Spleen (tissue), 7 donors: ENCODE measurements at regions not wholly inside any gene's neighbourhood (a gene's known extent, or its start where the extent isn't known, plus 50 kb on each side); places are given as distances from the start of the nearest gene placed in this dataset.

Source experiments
- CTCF ChIP-seq, 11 experiments: fragments of 200-600 bp in 7 of 11; fragments of 450-650 bp in 4 of 11; sonication (generic) in 4 of 11; IDR thresholded peaks in 8 of 11; conservative IDR thresholded peaks in 3 of 11; 1 replicate in 7 of 11; 2 replicates in 4 of 11; pipeline versions ENCODE4 v1.4.0 to v1.8.0; 2016 to 2021; ENCODE audit warnings: antibody characterized with exemption in 11 of 11, inconsistent platforms in 4 of 11, mild to moderate bottlenecking in 1 of 11
- POLR2A ChIP-seq, 3 donors: fragments of 450-650 bp; IDR thresholded peaks; one replicate each; pipeline ENCODE4 v1.5.1; 2017; ENCODE audit warnings: antibody characterized with exemption in 3 of 3, mild to moderate bottlenecking in 1 of 3
- donor health status: DM: no; HTN: no; CAD: no; lungs with moderate emphysema.
- donor health status: DM: no; HTN: no; CAD: no.
- donor health status: DM: no; HTN: no; CAD: no.

- TF ChIP-seq POLR2A (IDR thresholded peaks at IDR 0.05) (no peak), CTCF (IDR thresholded peaks at IDR 0.05 in 8 of 11, conservative IDR thresholded peaks at IDR 0.05 in 3 of 11) (no peak)
Measured at GRCh38 chr11:80990885-80991284, 1550.1 kb upstream of the TENM4 start.
